Adrenal gland (tissue), 9 donors: ENCODE measurements at regions not wholly inside any gene's neighbourhood (a gene's known extent, or its start where the extent isn't known, plus 50 kb on each side); places are given as distances from the start of the nearest gene placed in this dataset.

Source experiments
- DNase-seq, 7 donors: peaks; one replicate each; pipeline ENCODE4 v3.0.0-alpha.2; 2019 to 2020
- H3K27ac ChIP-seq, 5 donors: fragments of 200-600 bp; sonication (generic) in 4 of 5; 1 replicate in 3 of 5; 2 replicates in 2 of 5; pipeline versions ENCODE4 v1.5.1 to v1.8.0; 2016 to 2020; ENCODE audit warnings: mild to moderate bottlenecking in 1 of 5
- H3K27me3 ChIP-seq: fragments of 200-600 bp; 2 replicates; pipeline ENCODE4 v1.8.0; 2021
- H3K36me3 ChIP-seq, 2 donors: fragments of 200-600 bp; replicated peaks in 1 of 2; 1 replicate in 1 of 2; 2 replicates in 1 of 2; pipeline versions ENCODE4 v1.5.1 to v1.8.0; 2018 to 2022
- H3K4me1 ChIP-seq, 2 donors: fragments of 200-600 bp; replicated peaks in 1 of 2; 1 replicate in 1 of 2; 2 replicates in 1 of 2; pipeline versions ENCODE4 v1.5.1 to v1.8.0; 2018 to 2021
- H3K4me3 ChIP-seq, 4 donors: fragments of 200-600 bp; sonication (generic) in 3 of 4; one replicate each; pipeline ENCODE4 v1.5.1; 2016 to 2018
- H3K9me3 ChIP-seq, 3 donors: fragments of 200-600 bp; sonication (generic) in 1 of 3; replicated peaks in 1 of 3; 1 replicate in 2 of 3; 2 replicates in 1 of 3; pipeline versions ENCODE4 v1.5.1 to v1.8.0; 2016 to 2021
- POLR2A ChIP-seq, 2 donors: fragments of 450-650 bp; IDR thresholded peaks; one replicate each; pipeline ENCODE4 v1.6.1; 2017; ENCODE audit warnings: antibody characterized with exemption in 2 of 2, mild to moderate bottlenecking in 2 of 2, moderate library complexity in 1 of 2
- WGBS, 4 donors: extraction: QIAGEN DNeasy Blood & Tissue Kit in 2 of 4; methylation state at CpG; one replicate each; pipeline versions ENCODE4 v1.1.5 to v1.1.7; 2013 to 2017; 5-methylcytosine and 5-hydroxymethylcytosine counted together
- intact Hi-C, 2 donors: fragments of 100-400 bp; cut with DNase I; formaldehyde crosslinking; loops; one replicate each; pipeline versions ENCODE4 v1.14.1 to v1.15.0; 2022 to 2023
- TF ChIP-seq, protein P1 (sequence below), 6 experiments: fragments of 450-650 bp in 4 of 6; fragments of 200-600 bp in 2 of 6; sonication (generic) in 1 of 6; IDR thresholded peaks; 1 replicate in 5 of 6; 2 replicates in 1 of 6; pipeline versions ENCODE4 v1.5.1 to v1.8.0; 2016 to 2021; ENCODE audit warnings: antibody characterized with exemption in 6 of 6, mild to moderate bottlenecking in 2 of 6, moderate library complexity in 1 of 6
- donor health status: healthy with polysubstance abuse.
- donor health status: Bipolar disorder and iron deficiency.
- donor health status: DM: yes; HTN: yes; CAD: no.
- donor health status: DM: no; HTN: no; CAD: no.
- donor health status: DM: no; HTN: no; CAD: no.

DNA sequence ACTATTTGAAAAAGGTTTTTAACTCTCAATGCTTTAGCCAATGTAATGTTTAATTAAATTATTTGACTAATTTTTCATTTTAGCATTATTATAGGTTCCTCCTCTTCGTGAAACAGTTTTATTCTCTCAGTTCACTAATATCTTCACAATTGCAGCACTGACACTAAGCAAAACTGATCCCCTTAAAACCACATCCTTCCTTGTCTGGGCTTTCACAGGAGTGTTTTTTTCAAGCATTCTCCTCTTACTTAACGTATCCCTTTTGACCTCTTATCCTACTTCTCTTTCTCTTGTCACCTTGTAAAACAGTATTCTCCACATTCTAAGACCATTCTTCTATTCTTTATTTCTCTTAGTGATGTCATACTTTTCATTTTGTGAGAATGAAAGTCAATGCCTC is 112.8 kb downstream of the DSC3 start:
- no peak for TF ChIP-seq POLR2A (IDR thresholded peaks at IDR 0.05)
- TF ChIP-seq, protein P1, sequence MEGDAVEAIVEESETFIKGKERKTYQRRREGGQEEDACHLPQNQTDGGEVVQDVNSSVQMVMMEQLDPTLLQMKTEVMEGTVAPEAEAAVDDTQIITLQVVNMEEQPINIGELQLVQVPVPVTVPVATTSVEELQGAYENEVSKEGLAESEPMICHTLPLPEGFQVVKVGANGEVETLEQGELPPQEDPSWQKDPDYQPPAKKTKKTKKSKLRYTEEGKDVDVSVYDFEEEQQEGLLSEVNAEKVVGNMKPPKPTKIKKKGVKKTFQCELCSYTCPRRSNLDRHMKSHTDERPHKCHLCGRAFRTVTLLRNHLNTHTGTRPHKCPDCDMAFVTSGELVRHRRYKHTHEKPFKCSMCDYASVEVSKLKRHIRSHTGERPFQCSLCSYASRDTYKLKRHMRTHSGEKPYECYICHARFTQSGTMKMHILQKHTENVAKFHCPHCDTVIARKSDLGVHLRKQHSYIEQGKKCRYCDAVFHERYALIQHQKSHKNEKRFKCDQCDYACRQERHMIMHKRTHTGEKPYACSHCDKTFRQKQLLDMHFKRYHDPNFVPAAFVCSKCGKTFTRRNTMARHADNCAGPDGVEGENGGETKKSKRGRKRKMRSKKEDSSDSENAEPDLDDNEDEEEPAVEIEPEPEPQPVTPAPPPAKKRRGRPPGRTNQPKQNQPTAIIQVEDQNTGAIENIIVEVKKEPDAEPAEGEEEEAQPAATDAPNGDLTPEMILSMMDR (IDR thresholded peaks at IDR 0.05), result no peak
- DNase-seq, result no peak
- intact Hi-C loops, result no loop called here
- no peaks in the 10 kb centered on the region for H3K27me3 ChIP-seq
- 43 to 65% (median 52%) methylated on average over 2 of the region's 2 CpGs for WGBS, 4 donors
- no peaks in the 10 kb centered on the region for H3K9me3 ChIP-seq
- H3K36me3 ChIP-seq, result no peaks in the 10 kb centered on the region
- H3K4me1 ChIP-seq, result no peaks in the 10 kb centered on the region
- H3K4me3 ChIP-seq, result no peak overlapping the region
- no peak overlapping the region for H3K27ac ChIP-seq

DNA sequence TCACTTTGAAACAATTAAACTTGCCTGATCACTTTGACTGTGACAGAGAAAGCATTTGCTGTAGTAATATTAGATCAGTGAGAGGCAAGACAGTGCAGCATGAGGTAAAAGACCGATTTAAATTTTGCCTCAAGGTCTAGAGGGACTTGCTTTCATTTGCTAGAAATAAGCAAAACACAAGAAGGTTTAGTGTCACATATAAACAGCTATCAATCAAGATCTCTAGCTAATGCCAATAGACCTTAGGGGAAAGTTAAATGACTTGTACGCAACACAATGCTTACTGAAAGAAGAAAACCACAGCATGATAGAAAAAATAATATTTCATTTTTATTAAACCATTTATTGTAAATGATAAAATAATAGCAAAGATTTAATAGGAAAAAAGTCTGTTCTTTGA is 113.5 kb downstream of the DSC3 start:
- H3K27me3 ChIP-seq, result no peaks in the 10 kb centered on the region
- WGBS, 4 donors, result 59 to 69% (median 64%) methylated on average over 2 of the region's 2 CpGs
- TF ChIP-seq, protein P1 (IDR thresholded peaks at IDR 0.05), result no peak
- TF ChIP-seq POLR2A (IDR thresholded peaks at IDR 0.05), result no peak
- no peaks in the 10 kb centered on the region for H3K9me3 ChIP-seq
- H3K4me1 ChIP-seq, result no peaks in the 10 kb centered on the region
- H3K4me3 ChIP-seq, result no peak overlapping the region
- no peak overlapping the region for H3K27ac ChIP-seq
- intact Hi-C loops, result no loop called here
- no peaks in the 10 kb centered on the region for H3K36me3 ChIP-seq
- no peak for DNase-seq

DNA sequence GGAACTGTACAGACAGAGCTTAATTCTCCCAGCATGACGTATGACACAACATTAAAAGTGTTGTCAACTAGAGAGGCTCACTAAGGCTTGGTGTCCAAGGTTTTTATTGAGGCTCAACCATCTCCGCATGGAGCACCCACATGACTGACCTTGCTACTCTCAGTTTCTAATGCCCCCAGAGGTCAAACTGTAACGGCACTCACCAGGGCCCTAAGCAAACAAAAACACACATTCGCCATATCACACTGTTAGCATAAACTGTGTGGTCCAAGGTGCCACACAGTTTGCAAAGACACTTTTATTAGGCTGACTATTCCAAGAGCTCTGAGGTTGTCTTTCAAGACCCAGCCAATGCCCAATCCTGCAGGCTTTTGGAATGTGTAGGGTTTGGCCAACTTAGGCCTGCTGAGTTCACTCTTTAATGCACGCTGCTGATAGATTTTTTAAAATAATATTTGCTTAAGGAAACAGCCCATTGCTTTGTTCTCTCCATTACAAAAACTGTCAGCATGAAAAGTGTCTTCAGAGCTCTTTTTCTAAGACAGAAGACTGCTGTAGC is 114.9 kb downstream of the DSC3 start:
- Histone ChIP-seq H3K9me3 (no peaks in the 10 kb centered on the region), H3K27me3 (no peaks in the 10 kb centered on the region), H3K4me3 (no peak overlapping the region), H3K27ac (no peak overlapping the region), H3K4me1 (no peaks in the 10 kb centered on the region), H3K36me3 (no peaks in the 10 kb centered on the region)
- intact Hi-C loops, result no loop called here
- WGBS, 4 donors, result 49 to 62% (median 59%) methylated on average over 5 of the region's 5 CpGs
- TF ChIP-seq, protein P1 (IDR thresholded peaks at IDR 0.05), result no peak
- TF ChIP-seq POLR2A (IDR thresholded peaks at IDR 0.05), result no peak
- no peak for DNase-seq

DNA sequence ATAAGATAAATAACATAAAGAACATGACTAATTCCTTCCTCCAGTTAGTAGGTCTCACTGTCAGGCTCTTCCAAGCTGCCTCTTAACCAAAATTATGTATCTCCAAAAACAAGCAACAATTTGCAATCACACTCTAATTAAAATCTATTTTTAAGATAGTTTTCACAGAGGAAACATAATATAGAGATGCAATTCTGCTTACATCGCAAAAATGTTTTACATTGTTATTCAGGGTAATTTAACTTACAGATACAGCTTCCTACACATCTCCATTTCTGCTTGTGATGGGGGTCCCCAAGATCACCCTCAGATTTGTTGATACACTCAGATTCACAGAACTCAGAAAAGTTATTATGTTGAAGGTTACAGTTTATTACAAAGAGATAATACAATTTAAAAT is 115.5 kb downstream of the DSC3 start:
- no peak for DNase-seq
- TF ChIP-seq, protein P1 (IDR thresholded peaks at IDR 0.05), result no peak
- no peak for TF ChIP-seq POLR2A (IDR thresholded peaks at IDR 0.05)
- WGBS, 4 donors, result 67 to 92% (median 78%) methylated on average over 1 of the region's 1 CpG

More for the DNA sequence above, 115.5 kb downstream of the DSC3 start:
- Histone ChIP-seq H3K4me1 (no peaks in the 10 kb centered on the region), H3K27ac (no peak overlapping the region), H3K9me3 (no peaks in the 10 kb centered on the region), H3K27me3 (no peaks in the 10 kb centered on the region), H3K36me3 (no peaks in the 10 kb centered on the region), H3K4me3 (no peak overlapping the region)
- intact Hi-C loops, result no loop called here
